ENCODE measurements at regions not wholly inside any gene's neighbourhood (a gene's known extent, or its start where the extent isn't known, plus 50 kb on each side); places are given as distances from the start of the nearest gene placed in this dataset.

- POLR2A ChIA-PET, result no interaction called here
- DNase-seq (ENCODE audit: low read depth, low spot score), result no peak
- H3K4me3 ChIP-seq (ENCODE audit: low read depth, low read length), result no peak overlapping the region
- TF ChIP-seq CTCF (IDR thresholded peaks at IDR 0.05; ENCODE audit: insufficient read depth, low read length, missing control alignments), result no peak
- CTCF ChIA-PET, result no interaction called here
Observed at GRCh38 chr2:180184506-180184905, 177.4 kb upstream of the CWC22 start.

- POLR2A ChIA-PET, result no interaction called here
- no peak overlapping the region for H3K4me3 ChIP-seq (ENCODE audit: low read depth, low read length)
- TF ChIP-seq CTCF (IDR thresholded peaks at IDR 0.05; ENCODE audit: insufficient read depth, low read length, missing control alignments), result no peak
- CTCF ChIA-PET, result no interaction called here
- DNase-seq (ENCODE audit: low read depth, low spot score), result no peak
Observed at GRCh38 chr2:180180511-180180910, 173.4 kb upstream of the CWC22 start.

GRCh38 chr2:180177534-180177933, 170.4 kb upstream of the CWC22 start:
- no peak for TF ChIP-seq CTCF (IDR thresholded peaks at IDR 0.05; ENCODE audit: insufficient read depth, low read length, missing control alignments)
- CTCF ChIA-PET, result no interaction called here
- DNase-seq (ENCODE audit: low read depth, low spot score), result no peak
- no peak overlapping the region for H3K4me3 ChIP-seq (ENCODE audit: low read depth, low read length)
- POLR2A ChIA-PET, result no interaction called here

- no peak overlapping the region for H3K4me3 ChIP-seq (ENCODE audit: low read depth, low read length)
- DNase-seq (ENCODE audit: low read depth, low spot score), result no peak
- TF ChIP-seq CTCF (IDR thresholded peaks at IDR 0.05; ENCODE audit: insufficient read depth, low read length, missing control alignments), result no peak
- CTCF ChIA-PET, result no interaction called here
- POLR2A ChIA-PET, result no interaction called here
Observed at GRCh38 chr2:180175736-180176135, 168.6 kb upstream of the CWC22 start.

DNA sequence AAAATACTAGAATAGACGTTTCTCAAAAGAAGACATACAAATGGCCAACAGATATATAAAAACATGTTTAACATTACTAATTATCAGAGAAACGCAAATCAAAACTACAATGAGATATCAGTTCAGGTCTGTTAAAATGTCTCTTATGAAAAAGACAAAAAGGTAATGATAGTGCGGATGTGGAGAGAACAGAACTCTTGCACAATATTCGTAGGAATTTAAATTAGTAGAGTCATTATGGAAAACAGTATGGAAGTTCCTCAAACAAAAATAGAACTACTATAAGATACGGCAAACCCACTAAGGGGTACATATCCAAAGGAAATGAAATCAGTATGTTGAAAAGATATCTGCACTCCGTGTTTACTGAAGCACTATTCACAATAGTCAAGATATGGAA, 167.5 kb upstream of the CWC22 start:
- no peak for DNase-seq (ENCODE audit: low read depth, low spot score)
- TF ChIP-seq CTCF (IDR thresholded peaks at IDR 0.05; ENCODE audit: insufficient read depth, low read length, missing control alignments), result no peak
- no peak overlapping the region for H3K4me3 ChIP-seq (ENCODE audit: low read depth, low read length)
- POLR2A ChIA-PET, result no interaction called here
- CTCF ChIA-PET, result no interaction called here

DNA sequence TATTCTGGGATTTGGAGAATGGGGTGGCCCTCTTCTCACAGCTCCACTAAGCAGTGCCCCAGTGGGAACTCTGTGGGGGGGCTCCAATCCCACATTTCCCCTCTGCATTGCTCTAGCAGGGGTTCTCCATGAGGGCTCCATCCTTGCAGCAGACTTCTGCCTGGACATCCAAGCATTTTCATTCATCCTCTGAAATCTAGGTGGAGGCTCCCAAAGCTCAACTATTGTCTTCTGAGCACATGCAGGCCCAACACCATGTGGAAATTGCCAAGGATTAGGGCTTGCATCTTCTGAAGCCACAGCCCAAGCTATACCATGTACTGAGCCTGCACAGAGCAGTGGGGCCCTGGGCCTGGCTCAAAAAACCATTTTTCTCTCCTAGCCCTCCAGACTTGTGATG, 162.4 kb upstream of the CWC22 start:
- no peak for DNase-seq (ENCODE audit: low read depth, low spot score)
- H3K4me3 ChIP-seq (ENCODE audit: low read depth, low read length), result no peak overlapping the region
- no peak for TF ChIP-seq CTCF (IDR thresholded peaks at IDR 0.05; ENCODE audit: insufficient read depth, low read length, missing control alignments)
- ChIA-PET POLR2A (no interaction called here), CTCF (no interaction called here)
